ENCODE measurements at regions not wholly inside any gene's neighbourhood (a gene's known extent, or its start where the extent isn't known, plus 50 kb on each side); places are given as distances from the start of the nearest gene placed in this dataset.

DNA sequence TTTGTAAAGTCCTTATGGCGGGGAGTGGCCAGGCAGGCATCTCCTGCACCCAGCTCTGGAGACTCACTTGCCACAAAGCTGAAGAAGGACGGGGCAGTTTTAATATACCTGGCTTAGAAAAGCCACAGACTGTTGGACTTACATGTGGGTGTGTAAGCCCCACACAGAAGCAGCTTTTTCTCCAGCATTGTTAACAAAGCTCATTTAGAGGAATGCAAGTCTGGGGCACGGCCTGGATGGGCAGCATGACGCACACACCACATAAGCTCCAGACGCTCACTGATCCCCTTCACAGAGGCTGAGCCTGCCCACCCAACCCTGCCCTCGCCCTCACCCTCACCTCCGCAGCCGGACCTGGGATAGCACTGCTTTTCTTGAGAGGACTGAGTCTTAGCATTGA lies 58.0 kb upstream of the PDE8B start:
- TF ChIP-seq EZH2 (IDR thresholded peaks at IDR 0.05; ENCODE audit: insufficient read depth, poor library complexity, severe bottlenecking) (no peak), EZH2phosphoT487 (IDR thresholded peaks at IDR 0.05; ENCODE audit: insufficient read depth, low read depth) (no peak)
